HG02642 (cell line): ENCODE measurements at regions not wholly inside any gene's neighbourhood (a gene's known extent, or its start where the extent isn't known, plus 50 kb on each side); places are given as distances from the start of the nearest gene placed in this dataset.
"Not testable (repeated sequence)": the region's sequence is repeated elsewhere in the genome, so short reads cannot be mapped to it uniquely, and the experiment has no call there.

Source experiments
- ATAC-seq: cut with Tn5 transposase; IDR thresholded peaks from one replicate; pipeline ENCODE4 v1.9.1; 2021; ENCODE audit warnings: mild to moderate bottlenecking; ENCODE audit not compliant: unreplicated experiment, poor library complexity

GRCh38 chr4:72887152-72887551 is 182.4 kb downstream of the COX18 start:
- no peak for ATAC-seq

- no peak for ATAC-seq
These were observed 182.9 kb downstream of the COX18 start for GRCh38 chr4:72886602-72887001.

DNA sequence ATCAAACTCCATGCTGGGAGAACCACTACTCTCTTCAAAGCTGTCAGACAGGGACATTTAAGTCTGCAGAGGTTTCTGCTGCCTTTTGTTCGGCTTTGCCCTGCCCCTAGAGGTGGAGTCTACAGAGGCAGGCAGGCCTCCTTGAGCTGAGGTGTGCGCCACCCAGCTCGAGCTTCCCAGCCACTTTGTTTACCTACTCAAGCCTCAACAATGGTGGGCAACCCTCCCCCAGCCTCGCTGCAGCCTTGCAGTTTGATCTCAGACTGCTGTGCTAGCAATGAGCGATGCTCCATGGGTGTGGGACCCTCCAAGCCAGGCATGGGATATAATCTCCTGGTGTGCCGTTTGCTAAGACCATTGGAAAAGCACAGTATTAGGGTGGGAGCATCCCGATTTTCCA is 185.3 kb downstream of the COX18 start:
- not testable (repeated sequence) for ATAC-seq

DNA sequence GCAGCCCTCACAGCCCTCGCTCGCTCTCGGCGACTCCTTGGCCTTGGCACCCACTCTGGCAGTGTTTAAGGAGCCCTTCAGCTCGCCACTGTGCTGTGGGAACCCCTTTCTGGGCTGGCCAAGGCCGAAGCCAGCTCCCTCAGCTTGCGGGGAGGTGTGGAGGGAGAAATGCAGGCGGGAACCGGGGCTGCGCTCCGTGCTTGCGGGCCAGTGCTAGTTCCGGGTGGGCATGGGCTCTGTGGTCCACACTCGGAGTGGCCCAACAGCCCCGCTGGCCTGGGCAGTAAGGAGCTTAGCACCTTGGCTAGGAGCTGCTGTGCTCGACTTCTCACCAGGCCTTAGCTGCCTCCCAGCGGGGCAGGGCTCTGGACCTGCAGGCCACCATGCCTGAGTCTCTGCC is 192.6 kb downstream of the COX18 start:
- no peak for ATAC-seq

- no peak for ATAC-seq
These were observed 194.0 kb downstream of the COX18 start for GRCh38 chr4:72875545-72875944.

DNA sequence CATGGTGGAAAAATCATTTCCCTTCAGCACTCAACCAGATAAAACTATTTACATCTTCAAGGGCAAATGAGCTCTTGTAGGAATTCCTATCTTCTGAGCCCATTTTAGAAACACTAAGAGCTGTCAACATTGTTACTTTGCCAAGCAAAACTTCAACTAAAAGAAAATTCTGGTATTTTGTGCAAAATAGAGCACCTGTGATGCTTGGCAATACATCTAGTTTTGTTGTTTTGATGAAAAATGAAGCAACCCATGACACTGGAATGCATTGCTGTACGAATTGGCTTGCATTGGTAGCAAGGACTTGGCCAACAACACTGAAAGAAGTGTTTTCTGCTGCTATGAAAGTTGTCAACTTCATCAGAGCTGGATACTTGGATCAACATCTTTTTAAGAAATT is 194.4 kb downstream of the COX18 start:
- ATAC-seq, result no peak

DNA sequence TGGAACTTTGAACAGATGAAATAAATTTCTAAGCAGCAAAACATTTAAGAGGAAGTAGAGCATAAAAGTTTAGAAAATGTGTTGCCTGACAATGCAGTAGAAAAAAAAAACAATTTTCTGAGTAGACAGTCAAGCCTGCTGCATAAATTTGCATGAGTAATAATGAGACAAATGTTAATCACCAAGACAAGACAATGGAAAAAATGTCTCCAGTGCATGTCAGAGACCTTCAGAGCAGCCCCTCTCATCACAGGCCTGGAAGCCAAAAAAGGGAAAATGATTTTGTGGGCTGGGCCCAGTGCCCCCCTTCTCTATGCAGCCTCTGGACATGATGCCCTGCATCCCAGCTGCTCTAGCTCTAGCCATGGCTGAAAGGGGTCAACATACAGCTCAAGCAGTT is 204.6 kb downstream of the COX18 start:
- no peak for ATAC-seq

DNA sequence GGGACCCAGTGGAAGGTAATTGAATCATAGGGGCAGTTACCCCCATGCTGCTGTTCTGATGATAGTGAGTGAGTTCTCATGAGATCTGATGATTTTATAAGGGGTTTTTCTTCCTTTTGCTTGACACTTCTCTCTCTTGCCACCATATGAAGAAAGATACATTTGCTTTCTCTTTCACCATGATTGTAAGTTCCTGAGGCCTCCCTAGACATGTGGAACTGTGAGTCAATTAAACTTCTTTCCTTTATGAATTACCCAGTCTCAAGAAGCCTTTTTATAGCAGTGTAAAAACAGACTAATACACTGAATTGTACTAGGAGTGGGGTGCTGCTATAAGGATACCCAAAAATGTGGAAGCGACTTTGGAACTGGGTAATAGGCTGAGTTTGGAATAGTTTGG is 205.2 kb downstream of the COX18 start:
- ATAC-seq, result not testable (repeated sequence)

- ATAC-seq, result no peak
These were observed 208.8 kb downstream of the COX18 start for GRCh38 chr4:72860766-72861165.

DNA sequence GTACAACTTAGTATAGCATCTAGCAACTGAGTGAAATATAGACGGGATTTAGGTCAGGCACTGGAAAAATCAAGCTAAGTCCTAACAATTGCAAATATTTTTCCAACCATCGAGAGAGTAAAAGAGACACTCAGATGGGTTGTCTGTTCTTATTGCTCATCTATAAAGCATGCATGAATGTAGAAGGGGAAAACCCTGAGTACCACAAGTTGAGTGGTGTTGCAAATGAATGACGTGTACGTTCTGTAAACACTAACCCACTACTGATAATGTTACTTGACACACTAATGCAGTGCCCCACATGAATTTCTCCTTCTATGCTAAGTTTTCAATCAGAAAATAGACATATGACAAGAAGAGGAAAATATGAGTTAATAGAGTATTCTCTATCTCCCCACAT is 211.2 kb downstream of the COX18 start:
- no peak for ATAC-seq

GRCh38 chr4:72857787-72858186 is 211.7 kb downstream of the COX18 start:
- no peak for ATAC-seq

GRCh38 chr4:72857216-72857615 is 212.3 kb downstream of the COX18 start:
- no peak for ATAC-seq

- ATAC-seq, result no peak
These were observed 223.0 kb downstream of the COX18 start for GRCh38 chr4:72846280-72847111.

- no peak for ATAC-seq
These were observed 226.1 kb downstream of the COX18 start for GRCh38 chr4:72843466-72843865.

DNA sequence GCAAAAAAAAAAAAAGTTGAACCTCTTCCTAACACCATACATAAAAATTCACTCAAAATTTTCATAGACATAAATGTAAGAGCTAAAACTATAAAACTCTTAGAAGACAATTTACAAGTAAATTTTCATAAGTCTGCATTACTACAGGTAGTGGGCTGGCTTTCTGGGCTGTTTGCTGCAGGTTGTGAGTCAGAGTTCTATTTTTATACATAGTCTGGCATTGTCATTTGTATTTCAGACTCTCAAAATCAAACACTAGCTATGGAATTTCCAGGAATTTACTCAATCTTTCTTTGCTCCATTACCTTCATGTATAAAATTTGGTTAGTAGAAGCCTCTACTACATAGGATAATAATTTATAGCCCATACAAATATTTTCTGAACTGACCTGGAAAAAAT is 227.2 kb downstream of the COX18 start:
- no peak for ATAC-seq

- not testable (repeated sequence) for ATAC-seq
These were observed 229.3 kb downstream of the COX18 start for GRCh38 chr4:72840166-72840565.

DNA sequence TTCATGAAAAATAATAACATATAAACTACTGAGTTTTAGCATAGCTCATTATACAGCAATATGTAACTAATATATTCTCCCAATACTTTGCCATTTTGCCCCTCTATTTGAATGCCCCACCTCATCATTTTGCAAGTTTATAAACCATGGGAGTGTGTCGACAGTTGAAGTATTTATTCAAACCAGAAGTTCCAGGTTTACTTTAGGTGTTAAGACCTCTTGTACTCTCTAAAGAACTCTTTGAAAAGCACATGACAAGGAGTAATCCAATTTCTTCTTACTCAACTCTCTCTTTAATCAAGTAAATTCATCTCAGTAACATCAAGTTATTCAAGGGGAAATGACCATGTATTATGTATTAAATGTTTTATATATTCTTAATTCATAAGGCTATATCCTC is 240.7 kb downstream of the COX18 start:
- ATAC-seq, result no peak

DNA sequence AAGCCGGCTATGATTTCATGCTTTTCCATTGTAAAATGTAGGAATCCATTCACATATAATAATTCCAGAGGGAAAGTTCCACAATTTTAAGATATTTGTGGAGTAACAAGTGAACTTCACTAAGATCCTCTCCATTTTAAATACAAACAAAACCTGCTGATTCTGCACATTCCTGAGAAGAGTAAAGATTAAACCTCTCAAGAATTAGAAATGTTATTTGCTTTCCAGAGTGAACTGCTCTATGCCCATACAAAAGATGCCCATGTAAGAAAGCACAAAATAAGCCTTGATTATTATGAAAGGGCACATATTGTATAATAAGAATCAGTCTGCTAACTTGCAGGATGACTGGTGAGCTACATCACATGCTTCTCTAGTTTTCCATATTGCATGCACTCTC is 241.5 kb downstream of the COX18 start:
- ATAC-seq, result no peak

DNA sequence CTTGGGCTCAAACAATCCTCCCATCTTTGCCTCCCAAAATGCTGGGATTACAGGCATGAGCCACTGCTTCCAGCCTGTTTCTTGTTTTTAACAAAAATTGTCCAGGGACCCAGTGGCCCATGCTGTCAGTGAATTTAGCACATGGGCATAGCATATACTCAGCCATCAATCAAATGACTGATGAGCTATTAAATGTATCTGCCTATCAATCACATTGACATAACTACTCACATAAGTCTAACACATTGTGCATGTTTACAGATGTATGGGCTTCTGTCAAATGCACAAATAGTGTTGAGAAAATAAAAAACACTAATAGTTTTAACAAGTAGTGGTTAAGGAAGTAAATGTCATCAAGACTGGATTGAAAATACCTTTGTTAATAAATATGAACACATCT is 249.4 kb downstream of the COX18 start:
- ATAC-seq, result no peak

DNA sequence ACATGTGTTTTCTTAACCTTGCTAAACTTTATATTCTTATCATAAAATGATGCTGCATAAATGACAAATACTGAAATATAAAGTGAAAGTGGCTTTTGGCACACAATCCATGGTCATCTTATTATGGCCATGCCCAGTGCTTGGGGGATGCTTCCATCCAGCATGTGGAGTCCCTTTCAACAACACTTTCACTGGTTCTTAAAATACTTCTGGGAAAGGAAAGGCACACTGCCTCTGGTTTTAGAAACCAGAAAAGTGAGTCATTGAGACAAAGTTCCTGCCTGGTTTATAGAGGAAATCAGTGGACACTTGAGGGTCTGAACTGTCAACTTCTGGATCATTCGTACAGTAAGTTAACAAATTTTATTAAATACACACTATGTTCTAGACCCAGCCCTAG is 248.0 kb upstream of the ADAMTS3 start:
- no peak for ATAC-seq

GRCh38 chr4:72814241-72814640 is 245.2 kb upstream of the ADAMTS3 start:
- no peak for ATAC-seq

DNA sequence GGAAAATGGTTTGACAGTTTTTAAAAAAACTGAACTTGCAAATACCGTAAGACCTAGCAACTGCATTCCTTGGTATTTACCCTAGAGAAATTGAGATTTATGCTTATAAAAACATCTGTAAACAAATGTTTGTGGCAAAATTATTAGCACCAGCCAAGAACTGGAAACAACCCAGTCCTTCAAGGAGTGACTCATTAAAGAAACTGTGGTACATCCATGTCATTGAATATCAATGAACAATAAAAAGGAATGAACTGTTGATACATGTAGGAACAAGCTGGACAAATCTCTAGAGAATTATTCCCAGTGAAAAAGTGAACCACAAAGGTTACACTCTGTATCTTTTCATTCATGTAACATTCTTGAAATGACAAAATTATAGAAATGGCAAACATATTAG is 240.2 kb upstream of the ADAMTS3 start:
- no peak for ATAC-seq
